A204.1 (cell line): ENCODE measurements at regions not wholly inside any gene's neighbourhood (a gene's known extent, or its start where the extent isn't known, plus 50 kb on each side); places are given as distances from the start of the nearest gene placed in this dataset.
"Not testable (repeated sequence)": the region's sequence is repeated elsewhere in the genome, so short reads cannot be mapped to it uniquely, and the experiment has no call there.

ENCODE experiments used
- FAIRE-seq: peaks from 2 replicates; lab custom pipeline; 2012; peaks lifted over from hg19 to GRCh38; lab: Jason Lieb, UNC

GRCh38 chr12:25793196-25793595, 165.3 kb upstream of the RASSF8 start:
- FAIRE-seq = no peak

- no peak for FAIRE-seq
These were observed 163.9 kb upstream of the RASSF8 start for GRCh38 chr12:25794571-25794970.

- no peak for FAIRE-seq
These were observed 161.9 kb upstream of the RASSF8 start for GRCh38 chr12:25796523-25797000.

- FAIRE-seq = no peak
These were observed 161.1 kb upstream of the RASSF8 start for GRCh38 chr12:25797386-25797785.

GRCh38 chr12:25797949-25798348, 160.5 kb upstream of the RASSF8 start:
- no peak for FAIRE-seq

- FAIRE-seq = no peak
These were observed 158.4 kb upstream of the RASSF8 start for GRCh38 chr12:25800101-25800500.

GRCh38 chr12:25801734-25802133, 156.7 kb upstream of the RASSF8 start:
- FAIRE-seq = no peak

GRCh38 chr12:25802143-25802542, 156.3 kb upstream of the RASSF8 start:
- no peak for FAIRE-seq

- FAIRE-seq = not testable (repeated sequence)
These were observed 155.3 kb upstream of the RASSF8 start for GRCh38 chr12:25803029-25803664.

GRCh38 chr12:25804286-25804685, 154.2 kb upstream of the RASSF8 start:
- not testable (repeated sequence) for FAIRE-seq

- no peak for FAIRE-seq
These were observed 152.2 kb upstream of the RASSF8 start for GRCh38 chr12:25806271-25806670.

- no peak for FAIRE-seq
These were observed 149.9 kb upstream of the RASSF8 start for GRCh38 chr12:25808604-25809003.

- no peak for FAIRE-seq
These were observed 147.8 kb upstream of the RASSF8 start for GRCh38 chr12:25810683-25811082.

GRCh38 chr12:25811656-25812126, 146.8 kb upstream of the RASSF8 start:
- FAIRE-seq = no peak

- FAIRE-seq = no peak
These were observed 146.2 kb upstream of the RASSF8 start for GRCh38 chr12:25812295-25812694.

GRCh38 chr12:25813843-25814242, 144.6 kb upstream of the RASSF8 start:
- FAIRE-seq = no peak

GRCh38 chr12:25816637-25817036, 141.8 kb upstream of the RASSF8 start:
- no peak for FAIRE-seq

GRCh38 chr12:25817166-25817565, 141.3 kb upstream of the RASSF8 start:
- no peak for FAIRE-seq

GRCh38 chr12:25818596-25819390, 139.7 kb upstream of the RASSF8 start:
- no peak for FAIRE-seq

GRCh38 chr12:25819691-25820090, 138.8 kb upstream of the RASSF8 start:
- no peak for FAIRE-seq

- FAIRE-seq = no peak
These were observed 136.2 kb upstream of the RASSF8 start for GRCh38 chr12:25822281-25822680.

- FAIRE-seq = no peak
These were observed 133.7 kb upstream of the RASSF8 start for GRCh38 chr12:25824734-25825133.

- FAIRE-seq = no peak
These were observed 133.0 kb upstream of the RASSF8 start for GRCh38 chr12:25825446-25825845.

- FAIRE-seq = no peak
These were observed 131.3 kb upstream of the RASSF8 start for GRCh38 chr12:25827141-25827540.
